PC-3 (cell line): ENCODE measurements at regions not wholly inside any gene's neighbourhood (a gene's known extent, or its start where the extent isn't known, plus 50 kb on each side); places are given as distances from the start of the nearest gene placed in this dataset.

Source experiments
- CTCF ChIP-seq: fragments of 300-600 bp; sonication (generic); conservative IDR thresholded peaks from 2 replicates; pipeline ENCODE4 v1.5.1; 2017; ENCODE audit warnings: antibody characterized with exemption, low read depth, mild to moderate bottlenecking, low read length
- EZH2 ChIP-seq: fragments of 300-600 bp; sonication (generic); IDR thresholded peaks from one replicate; pipeline ENCODE4 v1.6.1; 2017; ENCODE audit warnings: antibody characterized with exemption, mild to moderate bottlenecking, low read length; ENCODE audit not compliant: unreplicated experiment
- EZH2phosphoT487 ChIP-seq: fragments of 300-600 bp; sonication (generic); IDR thresholded peaks from 2 replicates; pipeline ENCODE4 v1.6.1; 2018; ENCODE audit warnings: mild to moderate bottlenecking, antibody characterized with exemption, low read length, borderline replicate concordance

DNA sequence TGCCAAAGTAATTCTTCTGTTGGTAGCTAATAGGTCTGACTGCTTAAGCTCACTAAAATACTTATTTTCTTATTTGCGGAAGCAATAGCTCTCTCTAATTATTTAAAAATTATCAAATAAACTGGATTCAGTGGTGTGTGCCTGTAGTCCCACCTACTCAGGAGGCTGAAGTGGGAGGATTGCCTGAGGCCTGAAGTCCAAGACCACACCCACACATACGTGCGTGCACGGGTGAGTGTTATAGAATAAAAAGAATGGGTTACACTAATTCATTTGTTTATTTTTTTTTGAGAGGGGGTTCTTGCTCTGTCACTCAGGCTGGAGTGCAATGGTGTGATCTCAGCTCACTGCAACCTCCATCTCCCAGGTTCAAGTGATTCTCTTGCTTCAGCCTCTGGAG, 94.2 kb upstream of the HNRNPU start:
- TF ChIP-seq CTCF = no peak
- no peak for TF ChIP-seq EZH2phosphoT487
- TF ChIP-seq EZH2 = no peak
